Lung microvascular endothelial cell (primary cell): ENCODE measurements at regions not wholly inside any gene's neighbourhood (a gene's known extent, or its start where the extent isn't known, plus 50 kb on each side); places are given as distances from the start of the nearest gene placed in this dataset.

Source experiments
- DNase-seq, 2 donors: peaks; one replicate each; pipeline versions ENCODE4 v3.0.0 to v3.0.0-alpha.2; 2010; ENCODE audit warnings: low read depth in 2 of 2

GRCh38 chr4:181523973-181524372 is 719.2 kb upstream of the TENM3 start:
- no peak for DNase-seq

DNA sequence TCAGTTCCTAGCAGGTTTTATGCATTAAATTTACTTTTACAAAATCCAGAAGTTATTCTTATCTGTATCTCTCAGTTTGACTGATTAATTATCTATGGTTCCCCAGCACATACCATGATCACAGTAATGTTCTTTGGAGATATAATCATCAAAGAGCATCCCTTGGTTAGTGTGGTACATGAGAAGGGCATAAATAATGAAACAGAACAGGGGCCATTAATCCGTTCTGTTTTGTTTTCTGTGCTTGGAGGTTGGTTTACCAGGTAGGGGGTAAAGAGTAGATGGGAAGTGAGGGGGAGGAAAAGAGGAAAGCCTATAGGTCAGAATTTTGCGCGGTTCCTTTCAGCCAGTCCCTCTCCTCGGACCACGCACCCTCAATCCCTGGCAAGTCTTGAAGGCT is 718.7 kb upstream of the TENM3 start:
- no peak for DNase-seq

DNA sequence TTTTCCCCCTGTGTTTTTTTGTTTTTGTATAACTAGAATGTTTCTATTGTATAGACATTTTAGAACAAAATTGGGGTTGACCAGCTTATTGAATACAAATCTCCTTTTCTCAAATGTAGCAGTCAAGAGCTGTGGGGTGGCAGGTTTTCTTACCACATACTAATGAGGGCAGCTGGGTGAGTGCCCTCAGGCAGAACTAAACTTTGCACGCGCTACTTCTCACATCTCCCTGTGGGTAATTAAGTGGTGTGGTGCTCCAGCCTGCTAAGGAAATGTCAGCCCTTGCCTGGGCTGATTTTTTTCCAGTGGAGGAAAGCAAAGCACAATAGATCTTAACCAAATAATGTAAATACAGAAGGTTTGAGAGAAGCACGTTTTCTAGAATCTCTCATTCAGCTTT is 717.6 kb upstream of the TENM3 start:
- no peak for DNase-seq

GRCh38 chr4:181528570-181529184 is 714.5 kb upstream of the TENM3 start:
- peak; percentile 22 to 38 for DNase-seq

GRCh38 chr4:181529537-181529936 is 713.7 kb upstream of the TENM3 start:
- DNase-seq, result no peak

- DNase-seq, result no peak
Measured at GRCh38 chr4:181536196-181536746, 706.9 kb upstream of the TENM3 start.

- DNase-seq, result no peak
Measured at GRCh38 chr4:181536811-181537434, 706.3 kb upstream of the TENM3 start.

DNA sequence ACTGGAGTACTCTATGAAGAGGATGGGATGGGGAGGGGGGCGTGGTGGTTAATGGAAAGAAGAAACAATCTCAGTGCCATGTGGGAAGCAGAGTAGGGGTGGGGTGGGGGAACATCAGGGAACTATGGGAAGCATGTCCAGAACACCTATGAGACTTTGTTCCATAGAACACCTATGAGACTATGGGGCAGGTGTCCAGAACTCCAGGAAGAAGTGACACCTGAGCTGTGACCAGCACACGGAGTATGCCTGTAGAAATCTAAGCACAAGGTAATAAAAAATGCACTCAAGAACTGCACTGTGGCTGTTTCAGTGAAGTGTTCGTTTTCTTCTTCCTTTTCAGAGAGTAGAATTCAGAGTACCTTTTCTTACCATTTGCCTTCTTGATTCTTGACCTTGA is 704.8 kb upstream of the TENM3 start:
- no peak for DNase-seq

- no peak for DNase-seq
Measured at GRCh38 chr4:181541396-181541795, 701.8 kb upstream of the TENM3 start.

GRCh38 chr4:181548873-181549575 is 694.2 kb upstream of the TENM3 start:
- peak in 1 of 2 donors; percentile 13 for DNase-seq

GRCh38 chr4:181549576-181550188 is 693.5 kb upstream of the TENM3 start:
- DNase-seq, result no peak

DNA sequence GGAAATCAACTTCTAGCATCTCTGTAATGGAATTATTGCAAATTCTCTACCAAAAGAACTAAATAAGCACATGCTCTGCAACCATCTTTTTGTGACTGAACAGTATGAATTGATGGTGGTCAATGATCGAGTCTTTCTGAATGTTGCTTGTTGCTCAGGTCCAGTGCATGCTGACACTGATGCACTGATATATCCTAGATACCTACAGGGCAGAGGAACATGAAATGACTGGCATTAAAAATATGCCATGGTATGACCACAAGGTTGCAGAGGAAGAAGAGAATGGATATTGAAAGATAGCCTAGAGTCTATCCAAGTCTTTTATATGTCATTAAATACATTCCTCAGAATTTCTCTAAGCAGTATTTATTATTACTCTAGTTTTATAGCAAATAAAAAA is 692.8 kb upstream of the TENM3 start:
- DNase-seq, result no peak

- DNase-seq, result no peak
Measured at GRCh38 chr4:181559637-181560036, 683.6 kb upstream of the TENM3 start.

DNA sequence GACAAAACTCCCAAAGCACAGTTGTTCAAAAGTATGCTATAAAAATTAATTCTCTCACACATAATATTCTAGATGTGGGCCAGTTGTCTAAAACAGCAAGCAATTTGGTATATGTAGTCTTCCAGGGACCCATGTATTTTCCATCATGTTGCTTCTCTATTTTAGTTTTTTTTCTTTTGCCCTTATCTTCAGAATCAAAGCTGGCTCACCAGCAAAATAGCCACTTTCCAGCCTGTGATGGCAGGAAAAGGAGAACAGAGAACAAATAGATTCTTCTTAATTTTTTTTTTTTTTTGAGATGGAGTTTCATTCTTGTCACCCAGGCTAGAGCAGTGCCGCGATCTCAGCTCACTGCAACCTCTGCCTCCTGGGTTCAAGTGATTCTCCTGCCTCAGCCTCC is 680.8 kb upstream of the TENM3 start:
- DNase-seq, result no peak

DNA sequence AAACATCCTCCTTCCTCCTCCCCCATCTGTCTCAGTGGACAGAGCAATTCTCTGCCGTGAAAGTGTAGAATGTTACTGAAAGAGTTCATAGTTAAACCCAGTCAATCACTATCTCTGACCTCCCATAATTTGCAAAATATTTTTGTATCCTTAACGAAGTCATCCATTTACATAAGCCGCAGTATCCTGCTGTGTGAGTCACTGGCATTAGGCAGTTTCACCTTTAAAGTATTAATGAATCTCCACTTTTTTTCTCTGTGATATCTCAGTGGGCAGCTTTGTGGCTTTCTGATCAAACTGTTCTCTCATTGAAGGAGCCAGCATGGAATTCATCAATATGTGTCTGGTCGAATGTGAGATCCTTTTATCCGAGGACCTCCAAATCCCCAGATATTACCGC is 678.6 kb upstream of the TENM3 start:
- DNase-seq, result no peak

GRCh38 chr4:181566490-181566889 is 676.7 kb upstream of the TENM3 start:
- no peak for DNase-seq

GRCh38 chr4:181569553-181569952 is 673.6 kb upstream of the TENM3 start:
- DNase-seq, result peak; percentile 1 to 2

DNA sequence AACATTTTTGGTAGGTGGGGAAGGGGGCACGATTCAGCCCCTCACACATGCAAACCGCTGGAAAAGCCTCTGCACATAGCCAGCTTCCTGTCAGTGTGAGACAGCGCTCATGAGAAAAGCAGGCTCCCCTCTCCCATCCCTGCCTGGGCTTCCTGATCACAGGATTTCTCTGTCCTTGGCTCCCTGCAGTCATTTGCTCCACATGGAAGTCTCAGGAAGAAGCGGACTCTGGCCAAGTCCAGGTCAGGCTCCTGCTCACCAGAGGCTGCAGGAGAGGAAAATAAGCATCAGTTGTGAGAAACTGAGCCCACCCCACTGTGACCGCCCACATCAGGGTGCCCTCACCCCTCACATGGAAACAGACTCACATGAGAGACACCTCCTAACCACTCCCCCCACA is 664.3 kb upstream of the TENM3 start:
- DNase-seq, result no peak

- no peak for DNase-seq
Measured at GRCh38 chr4:181579486-181579885, 663.7 kb upstream of the TENM3 start.

DNA sequence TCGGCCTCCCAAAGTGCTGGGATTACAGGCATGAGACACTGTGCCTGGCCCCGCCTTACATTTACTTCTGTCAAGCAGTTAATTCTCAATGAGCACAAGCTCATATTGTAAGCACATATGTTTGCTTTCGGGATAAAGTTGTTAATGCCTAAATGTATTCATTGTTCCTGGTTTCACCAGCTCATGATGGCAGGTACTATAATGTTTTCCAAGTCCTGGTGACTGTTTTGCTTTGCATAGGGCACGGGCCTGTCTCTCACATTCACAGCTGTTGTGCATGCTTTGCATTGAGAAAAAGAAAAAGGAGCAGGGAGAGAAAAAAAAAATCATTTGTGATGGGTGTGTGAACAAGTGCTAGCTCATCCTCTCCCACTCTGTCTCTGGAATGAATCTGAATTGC is 661.2 kb upstream of the TENM3 start:
- DNase-seq, result no peak

DNA sequence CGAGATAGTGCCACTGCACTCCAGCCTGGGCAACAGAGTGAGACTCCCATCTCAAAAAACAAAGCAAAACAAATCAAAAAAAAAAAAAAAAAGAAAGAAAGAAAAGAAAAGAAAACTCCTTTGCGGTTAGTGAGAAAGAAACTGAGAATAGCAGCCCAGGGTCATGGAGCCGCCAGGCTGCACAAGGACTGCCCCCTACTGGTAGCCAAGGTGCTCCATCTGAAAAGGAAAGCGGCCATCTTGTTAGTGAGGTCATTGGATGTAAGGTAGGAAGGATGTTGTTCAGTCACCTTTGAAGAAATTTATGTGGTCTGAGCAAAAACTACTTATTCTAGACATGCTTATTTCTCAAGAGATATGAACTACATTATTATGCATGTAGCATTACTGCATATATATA is 660.6 kb upstream of the TENM3 start:
- DNase-seq, result no peak

GRCh38 chr4:181588733-181589302 is 654.4 kb upstream of the TENM3 start:
- DNase-seq, result no peak
